CD4-positive, CD25-positive, alpha-beta regulatory T cell (primary cell): ENCODE measurements at regions not wholly inside any gene's neighbourhood (a gene's known extent, or its start where the extent isn't known, plus 50 kb on each side); places are given as distances from the start of the nearest gene placed in this dataset.

Experiments
- ATAC-seq, 2 donors: fragments of 150-1000 bp; cut with Tn5 transposase; one replicate each; pipeline ENCODE4 v1.10.0; 2021; ENCODE audit warnings: low read depth in 2 of 2, moderate number of reproducible peaks in 2 of 2, moderate library complexity in 1 of 2
- DNase-seq, 3 donors: peaks; one replicate each; pipeline versions ENCODE4 v3.0.0 to v3.0.0-alpha.2; 2012 to 2022; ENCODE audit warnings: mixed read lengths in 1 of 3
- H3K27ac ChIP-seq: one replicate; pipeline ENCODE4 v1.7.0; 2013; ENCODE audit warnings: mild to moderate bottlenecking, low read length; ENCODE audit not compliant: insufficient read depth, poor library complexity, severe bottlenecking
- H3K27me3 ChIP-seq: one replicate; pipeline ENCODE4 v1.7.0; 2013; ENCODE audit warnings: low read length; ENCODE audit not compliant: control insufficient read depth, insufficient read depth
- H3K36me3 ChIP-seq: one replicate; pipeline ENCODE4 v1.7.0; 2013; ENCODE audit warnings: mild to moderate bottlenecking, low read length, moderate library complexity; ENCODE audit not compliant: control insufficient read depth, insufficient read depth
- H3K4me1 ChIP-seq: 2 replicates; pipeline ENCODE4 v1.7.0; 2013; ENCODE audit warnings: mild to moderate bottlenecking, low read length; ENCODE audit not compliant: insufficient read depth, control insufficient read depth, poor library complexity, severe bottlenecking
- H3K4me3 ChIP-seq: one replicate; pipeline ENCODE4 v1.7.0; 2013; ENCODE audit warnings: low read depth, mild to moderate bottlenecking, low read length, moderate library complexity
- H3K9me3 ChIP-seq, 2 experiments: 1 replicate in 1 of 2; 2 replicates in 1 of 2; pipeline ENCODE4 v1.7.0; 2013; ENCODE audit warnings: low read length in 2 of 2, mild to moderate bottlenecking in 1 of 2, moderate library complexity in 1 of 2; ENCODE audit not compliant: control insufficient read depth in 2 of 2
- H3K27ac Mint-ChIP-seq, 3 donors: one replicate each; pipeline ENCODE4 v1.8.0; 2020 to 2022; ENCODE audit warnings: mild to moderate bottlenecking in 3 of 3, mixed read lengths in 3 of 3, moderate library complexity in 2 of 3
- H3K27me3 Mint-ChIP-seq: one replicate; pipeline ENCODE4 v1.8.0; 2022; ENCODE audit warnings: mild to moderate bottlenecking, mixed read lengths
- H3K36me3 Mint-ChIP-seq: one replicate; pipeline ENCODE4 v1.8.0; 2020; ENCODE audit warnings: mixed read lengths
- H3K4me1 Mint-ChIP-seq, 4 donors: one replicate each; pipeline ENCODE4 v1.8.0; 2020 to 2022; ENCODE audit warnings: mixed read lengths in 4 of 4, mild to moderate bottlenecking in 1 of 4
- H3K4me3 Mint-ChIP-seq, 4 donors: one replicate each; pipeline ENCODE4 v1.8.0; 2020 to 2022; ENCODE audit warnings: mild to moderate bottlenecking in 4 of 4, mixed read lengths in 4 of 4, moderate library complexity in 3 of 4
- H3K9me3 Mint-ChIP-seq, 7 donors: one replicate each; pipeline ENCODE4 v1.8.0; 2020 to 2022; ENCODE audit warnings: mixed read lengths in 7 of 7, mild to moderate bottlenecking in 3 of 7, moderate library complexity in 2 of 7

DNA sequence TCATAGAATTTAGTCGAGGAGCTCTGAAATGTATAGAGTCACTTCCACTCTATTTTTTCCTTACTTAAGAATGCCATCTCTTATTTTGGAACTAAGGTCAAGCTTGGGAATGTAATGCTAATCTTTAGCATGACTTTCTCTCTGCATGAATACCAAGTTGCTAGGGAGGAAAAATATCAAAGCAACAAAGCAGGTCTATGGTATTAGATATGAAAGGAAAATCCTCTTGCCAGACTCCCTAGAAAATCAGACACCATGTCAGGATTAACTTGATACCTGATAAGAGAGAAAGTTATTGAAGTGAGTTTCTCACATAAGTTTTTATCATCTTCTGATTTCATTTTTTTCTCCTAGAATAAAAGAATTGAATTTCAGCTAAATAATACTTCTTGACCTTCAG is 341.7 kb upstream of the ZNF804A start:
- Histone ChIP-seq H3K4me1 (no peaks in the 10 kb centered on the region), H3K9me3 (no peaks in the 10 kb centered on the region), H3K4me3 (no peak overlapping the region), H3K36me3 (no peaks in the 10 kb centered on the region), H3K27me3 (no peaks in the 10 kb centered on the region), H3K27ac (no peak overlapping the region)
- no peaks in the 10 kb centered on the region for H3K36me3 Mint-ChIP-seq
- no peak overlapping the region for H3K27ac Mint-ChIP-seq
- no peak overlapping the region for H3K4me3 Mint-ChIP-seq
- no peaks in the 10 kb centered on the region for H3K4me1 Mint-ChIP-seq
- no peak for ATAC-seq
- peaks cover 0 to 8% (median 3%) of the 10 kb centered on the region in 7 donors for H3K9me3 Mint-ChIP-seq
- DNase-seq = no peak
- no peaks in the 10 kb centered on the region for H3K27me3 Mint-ChIP-seq

DNA sequence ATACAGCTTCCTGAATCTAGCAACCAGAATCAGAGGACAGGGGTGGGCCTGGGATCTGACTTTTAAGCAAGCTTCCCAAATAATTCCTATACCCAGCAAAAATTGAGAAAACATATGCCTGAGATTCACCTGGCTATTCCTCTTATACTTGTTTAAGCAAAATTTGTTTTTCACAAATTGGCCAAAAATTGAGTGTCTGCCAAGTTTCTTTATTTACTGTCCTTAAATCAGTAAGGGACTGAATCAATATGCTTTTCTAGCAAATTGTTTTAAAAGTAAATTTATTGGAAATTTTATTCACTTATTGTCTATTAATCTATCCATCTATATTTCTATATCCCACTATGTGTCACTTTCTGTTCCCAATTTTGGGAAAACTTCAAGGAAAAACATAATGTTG is 337.0 kb upstream of the ZNF804A start:
- H3K27ac Mint-ChIP-seq = no peak overlapping the region
- H3K9me3 Mint-ChIP-seq = peaks cover 0 to 5% (median 0%) of the 10 kb centered on the region in 7 donors
- no peaks in the 10 kb centered on the region for H3K27me3 Mint-ChIP-seq
- H3K4me1 ChIP-seq = no peaks in the 10 kb centered on the region
- H3K36me3 ChIP-seq = no peaks in the 10 kb centered on the region
- H3K4me3 Mint-ChIP-seq = no peak overlapping the region
- no peaks in the 10 kb centered on the region for H3K36me3 Mint-ChIP-seq
- H3K4me3 ChIP-seq = no peak overlapping the region
- H3K4me1 Mint-ChIP-seq = no peaks in the 10 kb centered on the region
- no peaks in the 10 kb centered on the region for H3K9me3 ChIP-seq
- DNase-seq (no peak), ATAC-seq (no peak)
- H3K27ac ChIP-seq = no peak overlapping the region
- H3K27me3 ChIP-seq = no peaks in the 10 kb centered on the region

DNA sequence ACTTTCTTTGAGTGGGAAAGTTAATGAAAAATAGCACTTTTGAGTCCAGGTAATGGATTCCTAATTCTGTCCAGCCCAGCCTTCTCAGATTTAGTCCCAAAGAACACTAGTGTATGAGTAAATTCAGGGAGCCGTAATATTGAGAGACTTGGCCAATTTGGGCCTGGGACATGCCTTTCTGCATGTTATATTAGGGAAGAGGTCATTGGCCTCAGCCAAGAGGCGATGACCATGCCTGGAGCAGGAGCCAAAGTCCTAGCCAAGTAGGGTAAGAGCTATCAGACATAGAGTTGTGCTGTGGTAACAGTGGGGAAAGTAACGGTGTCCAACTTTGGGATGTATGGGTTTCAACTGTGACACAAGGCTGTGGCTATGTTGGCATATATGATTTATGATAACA is 336.5 kb upstream of the ZNF804A start:
- Histone ChIP-seq H3K27me3 (no peaks in the 10 kb centered on the region), H3K4me3 (no peak overlapping the region), H3K27ac (no peak overlapping the region), H3K9me3 (no peaks in the 10 kb centered on the region), H3K36me3 (no peaks in the 10 kb centered on the region), H3K4me1 (no peaks in the 10 kb centered on the region)
- H3K27me3 Mint-ChIP-seq = no peaks in the 10 kb centered on the region
- no peak for ATAC-seq
- DNase-seq = no peak
- peaks cover 0 to 5% (median 0%) of the 10 kb centered on the region in 7 donors for H3K9me3 Mint-ChIP-seq
- no peaks in the 10 kb centered on the region for H3K4me1 Mint-ChIP-seq
- H3K27ac Mint-ChIP-seq = no peak overlapping the region
- no peaks in the 10 kb centered on the region for H3K36me3 Mint-ChIP-seq
- H3K4me3 Mint-ChIP-seq = no peak overlapping the region

DNA sequence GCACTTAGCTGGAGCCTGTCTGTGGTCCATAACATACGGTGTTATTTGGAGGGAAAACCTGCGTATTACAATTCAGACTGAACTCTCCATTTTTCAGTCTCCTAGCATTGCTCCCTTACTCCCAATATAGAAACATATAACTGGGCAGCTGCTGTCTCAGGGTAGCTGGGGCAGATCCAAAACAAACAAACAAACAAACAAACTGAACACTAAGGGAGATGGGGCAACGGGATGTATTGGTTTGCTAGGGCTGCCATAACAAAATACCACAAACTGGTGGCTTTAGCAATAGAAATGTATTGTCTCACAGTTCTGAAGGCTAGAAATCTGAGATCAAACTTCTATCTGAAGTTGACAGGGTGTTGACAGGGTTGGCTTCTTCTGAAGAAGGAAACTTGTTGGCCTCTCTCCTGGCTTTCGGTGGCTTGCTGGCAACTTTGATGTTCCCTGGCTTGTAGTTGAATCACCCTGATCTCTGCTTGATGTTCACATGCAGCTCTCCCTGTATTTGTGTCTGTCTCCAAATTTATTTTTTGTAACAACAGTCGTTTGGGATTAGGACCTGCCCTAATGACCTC is 329.3 kb upstream of the ZNF804A start:
- H3K4me3 ChIP-seq = no peak overlapping the region
- H3K27me3 ChIP-seq = no peaks in the 10 kb centered on the region
- Mint-ChIP-seq H3K27ac (no peak overlapping the region), H3K4me1 (no peaks in the 10 kb centered on the region), H3K36me3 (no peaks in the 10 kb centered on the region), H3K9me3 (peaks cover 2 to 12% (median 4%) of the 10 kb centered on the region in 7 donors), H3K4me3 (no peak overlapping the region), H3K27me3 (no peaks in the 10 kb centered on the region)
- ATAC-seq (no peak), DNase-seq (no peak)
- H3K36me3 ChIP-seq = no peaks in the 10 kb centered on the region
- peaks cover 2 to 8% of the 10 kb centered on the region in 2 experiments for H3K9me3 ChIP-seq
- H3K27ac ChIP-seq = no peak overlapping the region
- no peaks in the 10 kb centered on the region for H3K4me1 ChIP-seq

GRCh38 chr2:184270660-184271059 is 327.7 kb upstream of the ZNF804A start:
- H3K27ac ChIP-seq = no peak overlapping the region
- Mint-ChIP-seq H3K4me1 (no peaks in the 10 kb centered on the region), H3K27ac (no peak overlapping the region)

DNA sequence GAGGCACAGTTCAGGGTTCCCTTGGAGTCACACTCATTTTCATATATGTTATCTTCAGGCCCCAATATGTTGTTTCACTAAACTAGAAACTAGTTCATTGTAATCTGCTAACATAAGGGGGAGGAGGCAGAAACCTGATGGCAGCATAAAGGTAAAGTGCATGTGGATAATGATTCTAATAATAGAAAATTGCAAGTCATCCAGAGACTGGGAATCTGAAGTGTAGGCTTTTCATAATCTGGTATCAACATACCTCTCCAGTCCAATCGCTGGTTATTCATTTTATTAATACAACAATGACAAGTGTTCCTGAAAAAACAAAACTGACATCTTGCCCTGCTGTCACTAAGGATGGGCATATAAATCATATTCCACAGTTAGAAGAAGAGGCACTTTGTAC is 326.3 kb upstream of the ZNF804A start:
- Mint-ChIP-seq H3K27me3 (no peaks in the 10 kb centered on the region), H3K4me1 (no peaks in the 10 kb centered on the region), H3K27ac (no peak overlapping the region), H3K4me3 (no peak overlapping the region), H3K9me3 (peaks cover 2 to 14% (median 4%) of the 10 kb centered on the region in 7 donors), H3K36me3 (no peaks in the 10 kb centered on the region)
- no peak for DNase-seq
- H3K4me3 ChIP-seq = no peak overlapping the region
- H3K27me3 ChIP-seq = no peaks in the 10 kb centered on the region
- no peak for ATAC-seq
- peaks cover 2 to 8% of the 10 kb centered on the region in 2 experiments for H3K9me3 ChIP-seq
- no peak overlapping the region for H3K27ac ChIP-seq
- H3K4me1 ChIP-seq = no peaks in the 10 kb centered on the region
- H3K36me3 ChIP-seq = no peaks in the 10 kb centered on the region

More at GRCh38 chr2:184270660-184271059, 327.7 kb upstream of the ZNF804A start:
- H3K4me3 ChIP-seq = no peak overlapping the region
- ATAC-seq (no peak), DNase-seq (no peak)
- H3K36me3 ChIP-seq = no peaks in the 10 kb centered on the region
- no peaks in the 10 kb centered on the region for H3K27me3 ChIP-seq
- no peaks in the 10 kb centered on the region for H3K36me3 Mint-ChIP-seq
- H3K9me3 Mint-ChIP-seq = peaks cover 0 to 12% (median 4%) of the 10 kb centered on the region in 7 donors
- no peak overlapping the region for H3K4me3 Mint-ChIP-seq
- H3K9me3 ChIP-seq = peaks cover 2 to 8% of the 10 kb centered on the region in 2 experiments
- no peaks in the 10 kb centered on the region for H3K27me3 Mint-ChIP-seq
- no peaks in the 10 kb centered on the region for H3K4me1 ChIP-seq

DNA sequence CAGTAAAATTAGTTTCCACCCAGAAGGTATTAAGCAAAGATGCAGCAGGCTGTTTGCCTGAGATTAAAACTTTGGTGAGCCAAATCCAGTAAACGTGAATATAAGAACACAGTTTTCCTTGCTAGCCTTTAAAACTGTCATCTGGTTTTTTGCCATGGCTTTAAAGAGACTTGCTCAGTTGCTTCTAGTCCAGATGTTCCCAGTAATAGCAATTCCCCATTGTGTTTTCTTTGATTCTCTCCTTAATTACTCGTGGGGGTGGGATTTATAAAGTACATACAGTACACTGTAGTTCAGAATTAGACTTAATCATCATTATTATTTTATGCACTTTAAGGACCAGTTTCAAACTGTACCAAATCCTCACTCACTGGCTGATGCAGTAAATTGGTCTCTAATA is 303.5 kb upstream of the ZNF804A start:
- H3K9me3 ChIP-seq = no peaks in the 10 kb centered on the region
- H3K27me3 Mint-ChIP-seq = no peaks in the 10 kb centered on the region
- no peak overlapping the region for H3K4me3 ChIP-seq
- H3K27me3 ChIP-seq = no peaks in the 10 kb centered on the region
- no peaks in the 10 kb centered on the region for H3K4me1 ChIP-seq
- DNase-seq (no peak), ATAC-seq (no peak)
- H3K9me3 Mint-ChIP-seq = peaks cover 0 to 8% (median 3%) of the 10 kb centered on the region in 7 donors
- H3K36me3 Mint-ChIP-seq = no peaks in the 10 kb centered on the region
- H3K36me3 ChIP-seq = no peaks in the 10 kb centered on the region
- no peaks in the 10 kb centered on the region for H3K4me1 Mint-ChIP-seq
- no peak overlapping the region for H3K27ac ChIP-seq
- no peak overlapping the region for H3K4me3 Mint-ChIP-seq
- no peak overlapping the region for H3K27ac Mint-ChIP-seq

DNA sequence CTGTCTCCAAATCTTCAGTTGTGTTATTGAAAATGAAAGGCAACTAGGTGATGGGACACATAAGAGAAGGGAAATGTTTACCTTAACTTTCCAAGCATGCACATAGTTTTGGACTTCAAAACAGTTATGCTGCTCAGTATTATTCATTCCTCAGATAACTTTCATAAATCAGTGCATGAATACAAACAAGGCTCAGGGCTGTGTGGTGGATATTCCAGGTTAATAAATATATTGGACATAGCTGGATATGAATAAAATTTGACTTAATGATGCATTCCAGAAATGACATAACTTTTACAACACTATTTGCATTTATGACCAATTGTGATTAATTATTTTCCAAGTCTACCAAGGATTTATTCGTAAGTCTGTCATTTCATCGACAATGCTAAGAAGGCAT is 301.2 kb upstream of the ZNF804A start:
- no peaks in the 10 kb centered on the region for H3K27me3 ChIP-seq
- ATAC-seq (no peak), DNase-seq (no peak)
- no peaks in the 10 kb centered on the region for H3K9me3 ChIP-seq
- Mint-ChIP-seq H3K27me3 (no peaks in the 10 kb centered on the region), H3K27ac (no peak overlapping the region), H3K9me3 (peaks cover 0 to 8% (median 2%) of the 10 kb centered on the region in 7 donors), H3K36me3 (no peaks in the 10 kb centered on the region), H3K4me1 (no peaks in the 10 kb centered on the region), H3K4me3 (no peak overlapping the region)
- H3K27ac ChIP-seq = no peak overlapping the region
- no peaks in the 10 kb centered on the region for H3K36me3 ChIP-seq
- no peak overlapping the region for H3K4me3 ChIP-seq
- H3K4me1 ChIP-seq = no peaks in the 10 kb centered on the region
